K562 (cell line): ENCODE measurements at regions not wholly inside any gene's neighbourhood (a gene's known extent, or its start where the extent isn't known, plus 50 kb on each side); places are given as distances from the start of the nearest gene placed in this dataset.

ENCODE experiments used
- ATAC-seq: fragments of 200-7000 bp; cut with Tn5 transposase; 3 replicates; pipeline ENCODE4 v1.9.1; 2020; ENCODE audit warnings: moderate library complexity
- BruUV-seq: library from RNA; stranded (reverse); fragments of 400-500 nt; replicated peaks from 2 replicates; lab custom pipeline; 2021; lab: Mats Ljungman, UMichigan
- CTCF ChIA-PET: fragments of 300-600 bp; formaldehyde crosslinking; extraction: SDS; loops from one replicate; lab custom pipeline; 2021; ENCODE audit warnings: low intra/inter-chr PET ratio; lab: Yijun Ruan, JAX
- POLR2A ChIA-PET: fragments of 300-600, 350-650 bp; sonication (Branson Sonifier 250); formaldehyde crosslinking; extraction: SDS; loops from one replicate; lab custom pipeline; 2021; ENCODE audit warnings: antibody characterized with exemption, inconsistent platforms; lab: Yijun Ruan, JAX
- DNase-seq, 4 experiments: peaks; one replicate each; pipeline versions ENCODE4 v3.0.0 to v3.0.0-alpha.2; 2011 to 2018; ENCODE audit warnings: low spot score in 3 of 4, mixed read lengths in 3 of 4; ENCODE audit errors: extremely low read depth in 1 of 4
- FAIRE-seq: peaks from 2 replicates; lab custom pipeline; 2011; peaks lifted over from hg19 to GRCh38; lab: Jason Lieb, UNC
- H2AFZ ChIP-seq: 2 replicates; pipeline ENCODE4 v1.6.0; 2011; ENCODE audit warnings: low read depth, low read length, control low read depth, inconsistent platforms
- H3K27ac ChIP-seq: fragments of 200-600 bp; 3 replicates; pipeline ENCODE4 v1.8.0; 2011; ENCODE audit warnings: low read depth, mild to moderate bottlenecking, control low read depth, inconsistent platforms, low read length, moderate library complexity, mixed read lengths; ENCODE audit errors: extremely low read depth
- H3K27me3 ChIP-seq, 2 experiments: fragments of 300-600 bp in 1 of 2; 2 replicates in 1 of 2; 3 replicates in 1 of 2; pipeline versions ENCODE4 v1.6.0 to v1.8.0; 2011; ENCODE audit warnings: inconsistent platforms in 2 of 2, low read length in 2 of 2, mild to moderate bottlenecking in 1 of 2, mixed read lengths in 1 of 2, moderate library complexity in 1 of 2; ENCODE audit not compliant: control insufficient read depth in 2 of 2, insufficient read depth in 2 of 2
- H3K36me3 ChIP-seq: fragments of 300-600 bp; 3 replicates; pipeline ENCODE4 v1.8.0; 2011; ENCODE audit warnings: mild to moderate bottlenecking, low read length, inconsistent platforms; ENCODE audit not compliant: control insufficient read depth, insufficient read depth
- H3K4me1 ChIP-seq, 2 experiments: fragments of 200-600 bp in 1 of 2; replicated peaks in 1 of 2; 2 replicates in 1 of 2; 3 replicates in 1 of 2; pipeline versions ENCODE4 v1.5.1 to v1.8.0; 2011; ENCODE audit warnings: inconsistent platforms in 2 of 2, low read length in 2 of 2, mild to moderate bottlenecking in 1 of 2, mixed read lengths in 1 of 2, moderate library complexity in 1 of 2; ENCODE audit not compliant: control insufficient read depth in 2 of 2, insufficient read depth in 2 of 2
- H3K4me2 ChIP-seq: 2 replicates; pipeline ENCODE4 v1.6.1; 2011; ENCODE audit warnings: low read length, control low read depth, inconsistent platforms, mixed read lengths; ENCODE audit not compliant: insufficient read depth
- H3K4me3 ChIP-seq: fragments of 200-600 bp; sonication (generic), shearing (Covaris generic); 2 replicates; pipeline ENCODE4 v1.5.1; 2016; ENCODE audit warnings: control low read depth, inconsistent platforms
- H3K79me2 ChIP-seq: fragments of 200-600 bp; 3 replicates; pipeline ENCODE4 v1.8.0; 2011; ENCODE audit warnings: low read length, inconsistent platforms; ENCODE audit not compliant: control insufficient read depth, insufficient read depth
- H3K9ac ChIP-seq, 2 experiments: 2 replicates each; pipeline versions ENCODE4 v1.6.0 to v1.6.1; 2011; ENCODE audit warnings: low read depth in 2 of 2, low read length in 2 of 2, control low read depth in 1 of 2, inconsistent platforms in 1 of 2, mild to moderate bottlenecking in 1 of 2, mixed read lengths in 1 of 2; ENCODE audit not compliant: insufficient read depth in 1 of 2
- H3K9me1 ChIP-seq: one replicate; pipeline ENCODE4 v1.6.0; 2011; ENCODE audit warnings: inconsistent platforms, mild to moderate bottlenecking, low read length, moderate library complexity; ENCODE audit not compliant: control insufficient read depth, insufficient read depth
- H3K9me3 ChIP-seq: replicated peaks from 2 replicates; pipeline ENCODE4 v1.5.1; 2011; ENCODE audit warnings: low read depth, low read length, inconsistent platforms; ENCODE audit not compliant: control insufficient read depth, insufficient read depth
- H4K20me1 ChIP-seq: replicated peaks from 2 replicates; pipeline ENCODE4 v1.6.1; 2011; ENCODE audit warnings: low read length, inconsistent platforms, mixed read lengths; ENCODE audit not compliant: control insufficient read depth, insufficient read depth
- ARID4B ChIP-seq: sonication (generic); formaldehyde crosslinking; IDR thresholded peaks from 2 replicates; pipeline ENCODE4 v1.8.0; 2022; ENCODE audit warnings: mild to moderate bottlenecking, missing genetic modification reagents
- CBX2 ChIP-seq: fragments of 200-600 bp; sonication (generic); IDR thresholded peaks from one replicate; pipeline ENCODE4 v1.6.1; 2012; ENCODE audit warnings: mild to moderate bottlenecking, low read length, inconsistent platforms; ENCODE audit not compliant: insufficient read depth, poor library complexity, severe bottlenecking
- DMBX1 ChIP-seq: fragments of 250-450 bp; sonication (Bioruptor Pico); IDR thresholded peaks from 2 replicates; pipeline ENCODE4 v1.8.0; 2022; ENCODE audit warnings: inconsistent platforms, mild to moderate bottlenecking, moderate library complexity, borderline replicate concordance
- IRF1 ChIP-seq: sonication (generic); formaldehyde crosslinking; IDR thresholded peaks from 2 replicates; pipeline ENCODE4 v1.8.0; 2022; ENCODE audit warnings: missing genetic modification reagents, mild to moderate bottlenecking, borderline replicate concordance
- IRF9 ChIP-seq: fragments of 450-650 bp; IDR thresholded peaks from 2 replicates; pipeline ENCODE4 v1.6.1; 2016; ENCODE audit warnings: missing biosample characterization, missing genetic modification characterization
- SRF ChIP-seq, 2 experiments: fragments of 250-450, 450-650 bp in 1 of 2; sonication (Bioruptor Pico) in 1 of 2; sonication (generic) in 1 of 2; formaldehyde crosslinking; IDR thresholded peaks; 2 replicates each; pipeline versions ENCODE4 v1.5.0 to v1.5.1; 2020 to 2022; ENCODE audit warnings: mild to moderate bottlenecking in 1 of 2, missing genetic modification reagents in 1 of 2
- YBX1 ChIP-seq: fragments of 450-650 bp; IDR thresholded peaks from 2 replicates; pipeline ENCODE4 v1.7.1; 2016; ENCODE audit warnings: mild to moderate bottlenecking
- ZBTB1 ChIP-seq: sonication (generic); formaldehyde crosslinking; IDR thresholded peaks from 2 replicates; pipeline ENCODE4 v1.8.1; 2023; ENCODE audit warnings: missing genetic modification reagents, low read depth, mild to moderate bottlenecking, borderline replicate concordance
- WGBS: fragments of 100-300 bp; shearing (Covaris generic); methylation state at CpG from one replicate; pipeline ENCODE4 v1.1.6; 2016; ENCODE audit warnings: low coverage, mixed read lengths; ENCODE audit not compliant: insufficient coverage; ENCODE audit errors: missing lambda C conversion rate; 5-methylcytosine and 5-hydroxymethylcytosine counted together
- in situ Hi-C: fragments of 300-500 bp; cut with MboI; formaldehyde crosslinking; loops from 4 replicates; pipeline ENCODE4 v1.15.0; 2018; ENCODE audit warnings: inconsistent platforms, mixed read lengths
- intact Hi-C: fragments of 100-400 bp; cut with micrococcal nuclease; formaldehyde crosslinking; loops from 2 replicates; pipeline ENCODE4 v1.14.2; 2022

- no peaks in the 10 kb centered on the region for H3K9me3 ChIP-seq
- H3K4me1 ChIP-seq = no peaks in the 10 kb centered on the region
- no peak for FAIRE-seq
- no peak for DNase-seq
- ChIA-PET CTCF (no interaction called here), POLR2A (no interaction called here)
- no TSS peak for BruUV-seq
- WGBS = 0% methylated on average over 3 of the region's 3 CpGs
- no peak overlapping the region for H3K4me2 ChIP-seq
- ATAC-seq = no peak
- no peak overlapping the region for H3K4me3 ChIP-seq
- intact Hi-C loops = no loop called here
- no peak overlapping the region for H3K27ac ChIP-seq
- H3K36me3 ChIP-seq = no peaks in the 10 kb centered on the region
- no peak overlapping the region for H3K9ac ChIP-seq
- in situ Hi-C loops = no loop called here
- H3K27me3 ChIP-seq = peaks cover 0 to 14% of the 10 kb centered on the region in 2 experiments; a peak in 1 of 5 replicates
- no peaks in the 10 kb centered on the region for H3K79me2 ChIP-seq
- TF ChIP-seq SRF (CRISPR knock-in tag; IDR thresholded peaks at IDR 0.05) (no peak), YBX1 (no peak), ZBTB1 (CRISPR knock-in tag) (no peak), IRF1 (CRISPR knock-in tag) (no peak)
- H4K20me1 ChIP-seq = no peaks in the 10 kb centered on the region; the same call in 1 of the 2 replicates
- no peak overlapping the region for H2AFZ ChIP-seq
- H3K9me1 ChIP-seq = no peaks in the 10 kb centered on the region
These were observed 795.3 kb downstream of the TYW1 start for GRCh38 chr7:67791918-67792317.

GRCh38 chr7:67794544-67794943 is 797.9 kb downstream of the TYW1 start:
- Histone ChIP-seq H3K27me3 (no peaks in the 10 kb centered on the region), H2AFZ (no peak overlapping the region), H3K9me1 (no peaks in the 10 kb centered on the region), H3K79me2 (no peaks in the 10 kb centered on the region), H3K4me2 (no peak overlapping the region), H3K27ac (no peak overlapping the region), H4K20me1 (no peaks in the 10 kb centered on the region; the same call in 1 of the 2 replicates), H3K4me3 (no peak overlapping the region), H3K9ac (no peak overlapping the region), H3K36me3 (no peaks in the 10 kb centered on the region), H3K4me1 (no peaks in the 10 kb centered on the region), H3K9me3 (no peaks in the 10 kb centered on the region)
- ATAC-seq (no peak), FAIRE-seq (no peak), DNase-seq (no peak)
- intact Hi-C loops = no loop called here
- POLR2A ChIA-PET = no interaction called here
- CTCF ChIA-PET = no interaction called here
- 0% methylated on average over 2 of the region's 2 CpGs for WGBS
- no TSS peak for BruUV-seq
- in situ Hi-C loops = no loop called here
- no peak for TF ChIP-seq IRF9
- TF ChIP-seq ARID4B (CRISPR knock-in tag) = no peak
- no peak for TF ChIP-seq CBX2
- no peak for TF ChIP-seq DMBX1
